GM12892 (cell line): ENCODE measurements at regions not wholly inside any gene's neighbourhood (a gene's known extent, or its start where the extent isn't known, plus 50 kb on each side); places are given as distances from the start of the nearest gene placed in this dataset.

Experiments used
- POLR2A ChIP-seq: IDR thresholded peaks from 2 replicates; pipeline ENCODE4 v1.6.1; 2011; ENCODE audit warnings: low read depth, low read length, control low read depth
- POLR2AphosphoS5 ChIP-seq: IDR thresholded peaks from 2 replicates; pipeline ENCODE4 v1.6.1; 2011; ENCODE audit warnings: low read depth, low read length, control low read depth
- TAF1 ChIP-seq: IDR thresholded peaks from 2 replicates; pipeline ENCODE4 v1.6.1; 2011; ENCODE audit warnings: low read depth, mild to moderate bottlenecking, control low read depth, low read length, borderline replicate concordance

GRCh38 chr3:162541923-162542322 is 1045.3 kb downstream of the OTOL1 start:
- TF ChIP-seq POLR2A (no peak), TAF1 (no peak), POLR2AphosphoS5 (no peak)
